ENCODE measurements at regions not wholly inside any gene's neighbourhood (a gene's known extent, or its start where the extent isn't known, plus 50 kb on each side); places are given as distances from the start of the nearest gene placed in this dataset.

DNA sequence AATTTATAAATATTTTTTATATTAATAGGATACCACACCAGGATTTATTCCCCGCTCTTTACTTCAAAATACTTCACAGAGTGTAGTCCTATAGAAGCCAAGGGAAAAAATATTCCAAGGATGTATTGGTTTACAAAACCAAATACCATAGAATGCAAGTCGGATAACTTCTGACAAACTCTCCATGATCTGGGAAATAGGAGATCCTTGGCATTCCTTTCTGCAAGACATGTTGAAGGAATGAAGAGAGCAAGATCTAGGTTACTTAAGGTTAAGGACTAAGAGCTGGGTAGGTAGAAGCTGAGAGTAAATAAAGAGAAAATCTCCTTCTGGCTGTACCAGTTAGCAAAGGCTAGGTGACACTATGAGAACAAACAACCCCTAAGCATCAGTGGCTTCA lies 141.2 kb downstream of the LRATD1 start:
- TF ChIP-seq, protein P1, sequence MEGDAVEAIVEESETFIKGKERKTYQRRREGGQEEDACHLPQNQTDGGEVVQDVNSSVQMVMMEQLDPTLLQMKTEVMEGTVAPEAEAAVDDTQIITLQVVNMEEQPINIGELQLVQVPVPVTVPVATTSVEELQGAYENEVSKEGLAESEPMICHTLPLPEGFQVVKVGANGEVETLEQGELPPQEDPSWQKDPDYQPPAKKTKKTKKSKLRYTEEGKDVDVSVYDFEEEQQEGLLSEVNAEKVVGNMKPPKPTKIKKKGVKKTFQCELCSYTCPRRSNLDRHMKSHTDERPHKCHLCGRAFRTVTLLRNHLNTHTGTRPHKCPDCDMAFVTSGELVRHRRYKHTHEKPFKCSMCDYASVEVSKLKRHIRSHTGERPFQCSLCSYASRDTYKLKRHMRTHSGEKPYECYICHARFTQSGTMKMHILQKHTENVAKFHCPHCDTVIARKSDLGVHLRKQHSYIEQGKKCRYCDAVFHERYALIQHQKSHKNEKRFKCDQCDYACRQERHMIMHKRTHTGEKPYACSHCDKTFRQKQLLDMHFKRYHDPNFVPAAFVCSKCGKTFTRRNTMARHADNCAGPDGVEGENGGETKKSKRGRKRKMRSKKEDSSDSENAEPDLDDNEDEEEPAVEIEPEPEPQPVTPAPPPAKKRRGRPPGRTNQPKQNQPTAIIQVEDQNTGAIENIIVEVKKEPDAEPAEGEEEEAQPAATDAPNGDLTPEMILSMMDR (conservative IDR thresholded peaks at IDR 0.05 in 1 of 2, IDR thresholded peaks at IDR 0.05 in 1 of 2; ENCODE audit: low read depth in 1 of 2, low read length in 2 of 2) = no peak
- no peak for TF ChIP-seq EZH2 (IDR thresholded peaks at IDR 0.05; ENCODE audit: low read length, missing control alignments)
